HG03565 (cell line): ENCODE measurements at regions not wholly inside any gene's neighbourhood (a gene's known extent, or its start where the extent isn't known, plus 50 kb on each side); places are given as distances from the start of the nearest gene placed in this dataset.

Source experiments
- ATAC-seq: cut with Tn5 transposase; IDR thresholded peaks from one replicate; pipeline ENCODE4 v1.9.1; 2021; ENCODE audit warnings: mild to moderate bottlenecking, moderate library complexity; ENCODE audit not compliant: unreplicated experiment

GRCh38 chr1:82752046-82752445 lies 951.3 kb downstream of the ADGRL2 start:
- no peak for ATAC-seq

- no peak for ATAC-seq
Observed at GRCh38 chr1:82733645-82734044, 932.9 kb downstream of the ADGRL2 start.

- no peak for ATAC-seq
Observed at GRCh38 chr1:82731216-82731615, 930.5 kb downstream of the ADGRL2 start.

GRCh38 chr1:82728206-82728605 lies 927.5 kb downstream of the ADGRL2 start:
- no peak for ATAC-seq

GRCh38 chr1:82724246-82724645 lies 923.5 kb downstream of the ADGRL2 start:
- ATAC-seq, result no peak

GRCh38 chr1:82722608-82723007 lies 921.9 kb downstream of the ADGRL2 start:
- no peak for ATAC-seq

- ATAC-seq, result no peak
Observed at GRCh38 chr1:82721702-82722101, 921.0 kb downstream of the ADGRL2 start.

- no peak for ATAC-seq
Observed at GRCh38 chr1:82718719-82719419, 918.1 kb downstream of the ADGRL2 start.

- ATAC-seq, result no peak
Observed at GRCh38 chr1:82710091-82710490, 909.4 kb downstream of the ADGRL2 start.

GRCh38 chr1:82707681-82708080 lies 906.9 kb downstream of the ADGRL2 start:
- no peak for ATAC-seq

GRCh38 chr1:82706741-82707140 lies 906.0 kb downstream of the ADGRL2 start:
- ATAC-seq, result no peak

GRCh38 chr1:82704966-82705365 lies 904.2 kb downstream of the ADGRL2 start:
- no peak for ATAC-seq

- ATAC-seq, result no peak
Observed at GRCh38 chr1:82704393-82704792, 903.7 kb downstream of the ADGRL2 start.

- no peak for ATAC-seq
Observed at GRCh38 chr1:82703951-82704350, 903.2 kb downstream of the ADGRL2 start.

- no peak for ATAC-seq
Observed at GRCh38 chr1:82700476-82700875, 899.7 kb downstream of the ADGRL2 start.

GRCh38 chr1:82697965-82698364 lies 897.2 kb downstream of the ADGRL2 start:
- ATAC-seq, result no peak

- ATAC-seq, result no peak
Observed at GRCh38 chr1:82695443-82695842, 894.7 kb downstream of the ADGRL2 start.

- no peak for ATAC-seq
Observed at GRCh38 chr1:82690411-82690810, 889.7 kb downstream of the ADGRL2 start.

- no peak for ATAC-seq
Observed at GRCh38 chr1:82689217-82689616, 888.5 kb downstream of the ADGRL2 start.

- ATAC-seq, result no peak
Observed at GRCh38 chr1:82686774-82687173, 886.0 kb downstream of the ADGRL2 start.

GRCh38 chr1:82646888-82647287 lies 846.2 kb downstream of the ADGRL2 start:
- no peak for ATAC-seq

- ATAC-seq, result no peak
Observed at GRCh38 chr1:82646336-82646735, 845.6 kb downstream of the ADGRL2 start.
